Stimulated activated naive B cell treated with anti-CD40 and anti-IgM and Interleukin-4, amounts not matched to agents 10 μg/mL and 1 μg/mL and 100 μg/mL, for 72 hours (primary cell): ENCODE measurements at regions not wholly inside any gene's neighbourhood (a gene's known extent, or its start where the extent isn't known, plus 50 kb on each side); places are given as distances from the start of the nearest gene placed in this dataset.

Source experiments
- ATAC-seq, 2 donors: fragments of 150-1000 bp; cut with Tn5 transposase; replicated peaks; 2 replicates each; pipeline ENCODE4 v1.10.0; 2021; ENCODE audit warnings: moderate library complexity in 1 of 2
- DNase-seq: peaks from one replicate; pipeline ENCODE4 v3.0.0; 2021
- H3K27ac Mint-ChIP-seq: one replicate; pipeline ENCODE4 v1.8.0; 2022; ENCODE audit warnings: mild to moderate bottlenecking, mixed read lengths
- H3K27me3 Mint-ChIP-seq, 2 donors: one replicate each; pipeline ENCODE4 v1.8.0; 2022; ENCODE audit warnings: mixed read lengths in 2 of 2
- H3K36me3 Mint-ChIP-seq, 2 donors: one replicate each; pipeline ENCODE4 v1.8.0; 2022; ENCODE audit warnings: mixed read lengths in 2 of 2, mild to moderate bottlenecking in 1 of 2
- H3K4me1 Mint-ChIP-seq, 2 donors: one replicate each; pipeline ENCODE4 v1.8.0; 2022; ENCODE audit warnings: mixed read lengths in 2 of 2, mild to moderate bottlenecking in 1 of 2
- H3K4me3 Mint-ChIP-seq, 2 donors: one replicate each; pipeline ENCODE4 v1.8.0; 2022; ENCODE audit warnings: mild to moderate bottlenecking in 2 of 2, mixed read lengths in 2 of 2, moderate library complexity in 1 of 2
- H3K9me3 Mint-ChIP-seq, 2 donors: one replicate each; pipeline ENCODE4 v1.8.0; 2022; ENCODE audit warnings: mixed read lengths in 2 of 2, mild to moderate bottlenecking in 1 of 2

GRCh38 chr5:143870362-143870761 lies 58.4 kb downstream of the HMHB1 start:
- ATAC-seq (no peak), DNase-seq (no peak)
- H3K4me1 Mint-ChIP-seq: no peaks in the 10 kb centered on the region
- no peak overlapping the region for H3K4me3 Mint-ChIP-seq
- no peaks in the 10 kb centered on the region for H3K27me3 Mint-ChIP-seq
- H3K9me3 Mint-ChIP-seq: no peaks in the 10 kb centered on the region
- H3K36me3 Mint-ChIP-seq: no peaks in the 10 kb centered on the region
- H3K27ac Mint-ChIP-seq: no peak overlapping the region

GRCh38 chr5:143870871-143871632 lies 59.1 kb downstream of the HMHB1 start:
- Mint-ChIP-seq H3K4me3 (no peak overlapping the region), H3K27ac (no peak overlapping the region)
- ATAC-seq: no peak

DNA sequence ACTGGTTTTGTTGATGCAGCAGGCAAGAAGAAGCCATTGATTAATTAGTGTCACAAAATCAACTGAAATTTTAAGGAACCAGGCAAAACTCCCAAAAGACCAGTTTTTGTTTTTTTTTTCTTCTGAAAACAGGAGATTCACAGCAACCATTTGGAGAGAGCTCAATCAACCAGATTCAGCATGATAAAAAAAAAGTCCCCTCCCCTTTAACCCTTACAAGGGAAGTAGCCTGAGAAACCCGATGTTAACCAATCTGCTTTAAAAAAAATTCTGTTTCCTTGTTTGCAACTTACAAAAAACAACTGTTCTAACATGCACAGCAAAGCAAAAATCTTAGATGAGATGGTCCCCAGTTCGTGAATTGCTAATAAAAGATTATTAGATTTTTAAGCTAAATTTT lies 59.7 kb downstream of the HMHB1 start:
- Mint-ChIP-seq H3K36me3 (no peaks in the 10 kb centered on the region), H3K9me3 (no peaks in the 10 kb centered on the region), H3K4me3 (no peak overlapping the region), H3K4me1 (no peaks in the 10 kb centered on the region), H3K27me3 (no peaks in the 10 kb centered on the region), H3K27ac (no peak overlapping the region)
- ATAC-seq (no peak), DNase-seq (no peak)

More at GRCh38 chr5:143870871-143871632, 59.1 kb downstream of the HMHB1 start:
- no peaks in the 10 kb centered on the region for H3K9me3 Mint-ChIP-seq
- H3K36me3 Mint-ChIP-seq: no peaks in the 10 kb centered on the region
- DNase-seq: no peak
- no peaks in the 10 kb centered on the region for H3K4me1 Mint-ChIP-seq
- H3K27me3 Mint-ChIP-seq: no peaks in the 10 kb centered on the region

- Mint-ChIP-seq H3K36me3 (no peaks in the 10 kb centered on the region), H3K9me3 (no peaks in the 10 kb centered on the region), H3K4me3 (no peak overlapping the region), H3K27me3 (no peaks in the 10 kb centered on the region), H3K27ac (no peak overlapping the region), H3K4me1 (no peaks in the 10 kb centered on the region)
- DNase-seq (no peak), ATAC-seq (no peak)
These were observed 62.4 kb downstream of the HMHB1 start for GRCh38 chr5:143874312-143874711.

GRCh38 chr5:143877196-143877595 lies 65.2 kb downstream of the HMHB1 start:
- Mint-ChIP-seq H3K36me3 (no peaks in the 10 kb centered on the region), H3K4me3 (no peak overlapping the region), H3K9me3 (no peaks in the 10 kb centered on the region), H3K27me3 (no peaks in the 10 kb centered on the region), H3K27ac (no peak overlapping the region), H3K4me1 (no peaks in the 10 kb centered on the region)
- no peak for DNase-seq
- ATAC-seq: no peak

DNA sequence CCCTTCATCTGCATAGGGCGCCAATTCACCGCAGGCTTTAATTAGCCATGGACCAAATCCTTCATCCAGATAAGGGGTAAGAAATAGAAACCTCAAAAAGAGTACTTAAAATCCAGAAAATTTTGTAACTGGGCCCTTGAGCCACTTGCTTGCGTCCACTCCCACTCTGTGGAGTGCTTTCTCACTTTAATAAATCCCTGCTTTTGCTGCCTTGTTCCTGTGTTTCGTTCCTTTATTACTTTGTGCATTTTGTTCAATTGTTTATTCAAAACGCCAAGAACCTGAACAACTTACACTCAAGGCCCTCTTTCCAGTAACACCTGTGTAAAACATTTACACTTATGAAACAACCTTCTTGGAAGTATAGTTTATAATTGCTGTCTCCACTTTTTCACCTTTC lies 66.5 kb downstream of the HMHB1 start:
- Mint-ChIP-seq H3K27me3 (no peaks in the 10 kb centered on the region), H3K36me3 (no peaks in the 10 kb centered on the region), H3K27ac (no peak overlapping the region), H3K4me1 (no peaks in the 10 kb centered on the region), H3K9me3 (no peaks in the 10 kb centered on the region), H3K4me3 (no peak overlapping the region)
- ATAC-seq (no peak), DNase-seq (no peak)

DNA sequence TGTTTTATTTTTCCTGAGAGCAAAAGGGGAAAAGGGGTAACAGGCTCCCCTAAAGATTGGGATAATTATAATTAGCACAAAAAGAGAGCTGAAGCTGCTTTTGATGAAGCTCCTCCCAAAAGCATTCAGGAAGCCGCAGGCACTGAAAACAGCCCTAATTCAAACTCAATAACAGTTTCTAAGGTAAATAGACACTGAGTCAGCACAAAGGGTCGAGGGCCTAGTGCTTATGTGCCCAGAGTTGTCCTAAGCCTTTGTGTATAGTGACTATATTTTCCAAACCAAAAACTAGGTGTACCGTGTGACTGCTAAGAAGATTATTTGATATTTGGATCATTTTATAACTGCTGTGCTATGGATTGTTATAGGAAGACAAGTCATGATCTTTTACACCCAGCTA lies 67.7 kb downstream of the HMHB1 start:
- DNase-seq: no peak
- no peaks in the 10 kb centered on the region for H3K36me3 Mint-ChIP-seq
- H3K4me1 Mint-ChIP-seq: no peaks in the 10 kb centered on the region
- H3K4me3 Mint-ChIP-seq: no peak overlapping the region
- H3K27me3 Mint-ChIP-seq: no peaks in the 10 kb centered on the region
- no peaks in the 10 kb centered on the region for H3K9me3 Mint-ChIP-seq
- no peak for ATAC-seq
- no peak overlapping the region for H3K27ac Mint-ChIP-seq

GRCh38 chr5:143880178-143880577 lies 68.2 kb downstream of the HMHB1 start:
- ATAC-seq (no peak), DNase-seq (no peak)
- H3K4me1 Mint-ChIP-seq: no peaks in the 10 kb centered on the region
- H3K27ac Mint-ChIP-seq: no peak overlapping the region
- H3K4me3 Mint-ChIP-seq: no peak overlapping the region
- no peaks in the 10 kb centered on the region for H3K27me3 Mint-ChIP-seq
- H3K9me3 Mint-ChIP-seq: no peaks in the 10 kb centered on the region
- H3K36me3 Mint-ChIP-seq: no peaks in the 10 kb centered on the region

DNA sequence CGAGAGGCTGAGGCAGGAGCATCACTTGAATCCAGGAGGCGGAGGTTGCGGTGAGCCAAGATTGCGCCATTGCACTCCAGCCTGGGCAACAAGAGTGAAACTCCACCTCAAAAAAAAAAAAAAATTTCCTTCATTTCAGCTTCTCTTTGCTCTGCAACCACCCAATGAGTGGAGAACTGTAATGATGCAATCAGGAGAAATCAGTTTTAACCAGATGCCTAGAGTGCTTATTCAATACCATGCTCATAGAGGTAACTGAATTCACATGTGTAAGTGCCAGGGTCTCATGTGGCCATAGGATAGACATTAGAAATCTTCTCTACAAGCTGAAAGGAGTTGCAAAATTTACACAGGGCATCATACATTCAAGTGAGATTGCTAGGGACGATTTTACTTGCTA lies 70.6 kb downstream of the HMHB1 start:
- H3K36me3 Mint-ChIP-seq: no peaks in the 10 kb centered on the region
- DNase-seq (no peak), ATAC-seq (no peak)
- H3K27me3 Mint-ChIP-seq: no peaks in the 10 kb centered on the region
- no peaks in the 10 kb centered on the region for H3K4me1 Mint-ChIP-seq
- H3K9me3 Mint-ChIP-seq: no peaks in the 10 kb centered on the region
- H3K4me3 Mint-ChIP-seq: no peak overlapping the region
- H3K27ac Mint-ChIP-seq: no peak overlapping the region

DNA sequence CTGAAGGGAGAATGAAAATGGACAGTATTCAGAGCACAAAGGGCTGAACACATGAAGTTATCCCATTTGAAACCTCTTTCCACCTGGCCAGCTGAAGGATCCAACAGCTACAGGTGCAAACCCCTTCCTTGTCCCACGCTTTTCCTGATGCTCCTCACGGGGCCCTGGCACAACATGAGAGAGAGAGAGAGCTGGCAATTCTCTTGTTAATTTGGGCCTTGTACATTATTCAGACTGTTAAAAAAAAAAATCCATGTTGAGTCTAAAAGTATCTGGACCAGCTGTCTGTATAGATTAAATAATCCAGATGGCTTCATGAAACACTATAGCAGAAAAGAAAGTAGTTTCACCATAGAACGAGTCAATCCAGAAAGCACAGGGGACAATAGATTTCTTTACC lies 74.1 kb downstream of the HMHB1 start:
- peaks cover 7 to 14% of the 10 kb centered on the region in 2 donors for H3K27me3 Mint-ChIP-seq
- H3K9me3 Mint-ChIP-seq: no peaks in the 10 kb centered on the region
- H3K36me3 Mint-ChIP-seq: no peaks in the 10 kb centered on the region
- no peak overlapping the region for H3K27ac Mint-ChIP-seq
- H3K4me3 Mint-ChIP-seq: no peak overlapping the region
- H3K4me1 Mint-ChIP-seq: no peaks in the 10 kb centered on the region
- ATAC-seq (no peak), DNase-seq (no peak)

DNA sequence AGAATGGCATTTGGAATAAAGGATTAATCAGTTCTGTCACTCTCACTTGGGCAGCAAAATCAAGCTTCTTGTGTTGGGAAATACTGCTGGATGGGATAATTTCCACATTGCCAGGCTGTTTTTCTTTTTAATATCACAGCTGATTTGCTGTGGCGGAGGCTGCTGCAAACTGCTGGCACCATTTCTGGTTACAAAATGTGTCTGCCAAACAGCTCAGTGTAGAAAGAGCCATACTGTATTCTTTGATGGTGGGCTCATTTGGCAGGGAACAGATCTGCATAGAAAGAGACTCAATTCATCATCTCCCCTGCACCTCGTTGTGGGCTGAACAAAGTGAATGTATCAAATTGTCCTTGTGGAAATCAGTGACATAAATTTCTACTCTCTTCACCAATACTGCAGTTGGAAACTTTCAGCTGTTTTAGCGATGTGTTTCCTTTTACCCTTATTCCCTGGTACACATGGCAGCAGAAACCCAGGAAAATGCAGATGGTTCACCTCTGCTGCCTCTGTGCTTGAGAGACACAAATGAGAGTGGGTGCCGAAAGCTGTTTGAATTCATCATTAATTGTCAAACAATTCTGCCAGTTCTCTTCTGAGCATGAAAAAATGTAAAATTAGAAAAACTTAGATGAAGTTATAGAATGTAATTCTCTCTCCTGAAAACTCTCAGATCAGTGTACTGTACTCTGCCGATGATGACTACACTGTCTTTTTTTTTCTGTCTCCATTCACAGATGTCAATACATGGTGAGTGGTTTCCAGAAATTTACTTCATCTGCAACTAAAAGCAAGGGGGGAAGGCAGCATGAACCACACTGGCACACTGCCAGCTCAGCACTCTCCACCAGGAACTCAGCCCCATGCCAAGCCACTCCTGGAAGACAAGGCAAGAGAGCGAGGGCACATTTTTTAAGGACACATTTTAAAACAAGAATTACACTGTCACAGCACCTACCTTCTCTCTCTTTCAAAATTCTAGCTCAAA lies 75.0 kb downstream of the HMHB1 start:
- Mint-ChIP-seq H3K4me3 (no peak overlapping the region), H3K4me1 (no peaks in the 10 kb centered on the region)
- ATAC-seq: no peak

GRCh38 chr5:143887903-143888665 lies 76.1 kb downstream of the HMHB1 start:
- Mint-ChIP-seq H3K9me3 (no peaks in the 10 kb centered on the region), H3K36me3 (no peaks in the 10 kb centered on the region), H3K27me3 (peaks cover 7 to 17% of the 10 kb centered on the region in 2 donors), H3K4me3 (no peak overlapping the region), H3K4me1 (no peaks in the 10 kb centered on the region), H3K27ac (no peak overlapping the region)
- no peak for ATAC-seq
- DNase-seq: no peak

More for the DNA sequence above, 75.0 kb downstream of the HMHB1 start:
- Mint-ChIP-seq H3K36me3 (no peaks in the 10 kb centered on the region), H3K27ac (no peak overlapping the region), H3K27me3 (peaks cover 7 to 17% of the 10 kb centered on the region in 2 donors), H3K9me3 (no peaks in the 10 kb centered on the region)
- DNase-seq: no peak

DNA sequence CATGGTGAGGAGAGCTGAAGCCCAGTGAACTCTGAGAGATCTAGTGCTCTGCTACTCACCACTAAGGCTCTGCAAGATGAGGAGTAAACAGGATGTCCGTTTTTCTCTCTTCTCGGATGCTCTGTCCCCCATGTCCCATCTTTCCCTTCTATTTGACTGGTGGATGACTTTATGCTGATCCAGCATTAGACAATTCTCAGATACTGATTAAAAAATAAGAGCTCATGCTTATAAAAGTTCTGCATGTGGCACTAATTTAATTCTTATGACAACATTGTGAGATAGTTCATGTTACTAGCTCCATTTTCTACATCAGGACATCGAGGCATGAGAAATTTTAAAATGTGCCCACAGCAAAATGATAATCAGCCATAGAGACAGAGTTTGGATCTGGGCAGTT lies 77.0 kb downstream of the HMHB1 start:
- Mint-ChIP-seq H3K36me3 (no peaks in the 10 kb centered on the region), H3K27ac (no peak overlapping the region), H3K4me3 (no peak overlapping the region), H3K9me3 (no peaks in the 10 kb centered on the region), H3K27me3 (peaks cover 7 to 17% of the 10 kb centered on the region in 2 donors), H3K4me1 (no peaks in the 10 kb centered on the region)
- DNase-seq (no peak), ATAC-seq (no peak)

- H3K36me3 Mint-ChIP-seq: no peaks in the 10 kb centered on the region
- DNase-seq: no peak
- ATAC-seq: no peak
- H3K9me3 Mint-ChIP-seq: no peaks in the 10 kb centered on the region
- no peak overlapping the region for H3K27ac Mint-ChIP-seq
- peaks cover 7 to 17% of the 10 kb centered on the region in 2 donors for H3K27me3 Mint-ChIP-seq
- no peaks in the 10 kb centered on the region for H3K4me1 Mint-ChIP-seq
- H3K4me3 Mint-ChIP-seq: no peak overlapping the region
These were observed 78.0 kb downstream of the HMHB1 start for GRCh38 chr5:143889986-143890385.
